ENCODE measurements at regions not wholly inside any gene's neighbourhood (a gene's known extent, or its start where the extent isn't known, plus 50 kb on each side); places are given as distances from the start of the nearest gene placed in this dataset.

DNA sequence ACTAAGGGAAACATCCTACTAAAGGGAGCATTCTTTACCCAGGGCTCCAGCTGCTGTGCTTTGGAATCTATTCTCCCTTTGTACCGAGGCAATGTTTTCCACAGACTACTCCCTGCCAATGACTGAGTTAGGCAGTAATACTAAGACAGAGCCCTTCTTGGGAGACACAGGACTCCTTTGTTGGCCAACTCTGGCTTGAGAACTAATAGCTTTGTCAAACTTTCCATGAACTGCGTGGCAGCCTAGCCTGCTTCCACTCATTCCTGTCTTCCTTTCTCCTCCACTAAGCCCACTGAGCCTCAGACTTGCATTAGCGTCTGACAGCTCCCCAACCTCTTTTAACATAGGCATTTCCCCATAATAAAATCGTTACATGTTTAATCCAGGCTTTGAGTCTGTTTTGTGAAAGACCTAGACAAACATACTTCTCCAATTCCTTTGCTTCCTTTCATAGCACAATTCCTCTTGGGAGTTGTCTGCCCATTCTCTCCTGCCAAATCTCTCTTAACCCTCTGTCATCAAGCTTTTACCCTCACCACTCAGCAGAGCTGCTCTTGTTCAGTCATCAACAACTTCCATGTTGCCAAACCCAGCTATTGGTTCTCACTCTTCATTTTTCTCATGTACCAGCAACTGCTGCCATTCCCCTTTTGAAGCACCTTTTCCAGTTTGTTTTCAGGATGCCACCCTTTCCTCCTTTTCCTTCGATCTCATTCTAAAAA lies 300.3 kb upstream of the IGFBP7 start:
- no peaks in the 10 kb centered on the region for H3K4me1 ChIP-seq
- no peaks in the 10 kb centered on the region for H3K9me3 ChIP-seq
- WGBS, 5 donors: 63 to 72% (median 69%) methylated on average over 5 of the region's 5 CpGs
- intact Hi-C loops (cut with DNase I; ENCODE audit: low total_unique reads): no loop called here
- H3K27me3 ChIP-seq (replicated peaks in 1 of 7): peaks cover 0 to 5% (median 0%) of the 10 kb centered on the region in 7 donors
- no peak for DNase-seq
- TF ChIP-seq, protein P1, sequence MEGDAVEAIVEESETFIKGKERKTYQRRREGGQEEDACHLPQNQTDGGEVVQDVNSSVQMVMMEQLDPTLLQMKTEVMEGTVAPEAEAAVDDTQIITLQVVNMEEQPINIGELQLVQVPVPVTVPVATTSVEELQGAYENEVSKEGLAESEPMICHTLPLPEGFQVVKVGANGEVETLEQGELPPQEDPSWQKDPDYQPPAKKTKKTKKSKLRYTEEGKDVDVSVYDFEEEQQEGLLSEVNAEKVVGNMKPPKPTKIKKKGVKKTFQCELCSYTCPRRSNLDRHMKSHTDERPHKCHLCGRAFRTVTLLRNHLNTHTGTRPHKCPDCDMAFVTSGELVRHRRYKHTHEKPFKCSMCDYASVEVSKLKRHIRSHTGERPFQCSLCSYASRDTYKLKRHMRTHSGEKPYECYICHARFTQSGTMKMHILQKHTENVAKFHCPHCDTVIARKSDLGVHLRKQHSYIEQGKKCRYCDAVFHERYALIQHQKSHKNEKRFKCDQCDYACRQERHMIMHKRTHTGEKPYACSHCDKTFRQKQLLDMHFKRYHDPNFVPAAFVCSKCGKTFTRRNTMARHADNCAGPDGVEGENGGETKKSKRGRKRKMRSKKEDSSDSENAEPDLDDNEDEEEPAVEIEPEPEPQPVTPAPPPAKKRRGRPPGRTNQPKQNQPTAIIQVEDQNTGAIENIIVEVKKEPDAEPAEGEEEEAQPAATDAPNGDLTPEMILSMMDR (IDR thresholded peaks at IDR 0.05 in 8 of 11, conservative IDR thresholded peaks at IDR 0.05 in 3 of 11): no peak
- no peak for TF ChIP-seq POLR2AphosphoS5 (IDR thresholded peaks at IDR 0.05)
- H3K4me3 ChIP-seq: no peak overlapping the region
- no peaks in the 10 kb centered on the region for H3K36me3 ChIP-seq
- H3K27ac ChIP-seq: no peak overlapping the region

DNA sequence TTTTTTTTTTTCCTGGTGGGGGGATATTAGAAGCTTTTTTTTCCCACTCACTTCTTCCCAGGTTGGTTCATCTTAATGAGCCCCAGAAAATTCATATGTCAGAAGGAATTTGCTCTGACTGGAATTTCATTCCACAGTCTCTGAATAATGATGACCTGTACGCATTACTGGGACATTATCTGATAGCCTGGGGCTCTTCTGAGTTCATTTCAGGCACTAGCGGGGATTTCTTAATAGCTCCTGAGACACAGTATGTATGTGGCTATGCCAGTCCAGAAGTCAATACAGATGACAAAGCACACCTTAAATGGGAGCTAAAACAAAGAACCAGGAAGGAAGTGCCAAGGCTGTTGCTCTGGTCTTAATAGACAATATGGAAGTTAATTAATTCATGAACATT lies 295.2 kb upstream of the IGFBP7 start:
- no peaks in the 10 kb centered on the region for H3K36me3 ChIP-seq
- H3K27me3 ChIP-seq (replicated peaks in 1 of 7): peaks cover 0 to 5% (median 0%) of the 10 kb centered on the region in 7 donors
- no peak overlapping the region for H3K27ac ChIP-seq
- intact Hi-C loops (cut with DNase I; ENCODE audit: low total_unique reads): no loop called here
- 58 to 84% (median 73%) methylated on average over 2 of the region's 2 CpGs for WGBS, 5 donors
- no peak overlapping the region for H3K4me3 ChIP-seq
- peaks cover 0 to 6% (median 0%) of the 10 kb centered on the region in 8 donors for H3K9me3 ChIP-seq
- no peak for DNase-seq
- H3K4me1 ChIP-seq: no peaks in the 10 kb centered on the region
- TF ChIP-seq POLR2A (IDR thresholded peaks at IDR 0.05) (no peak), POLR2AphosphoS5 (IDR thresholded peaks at IDR 0.05) (no peak)
- TF ChIP-seq, protein P1 (IDR thresholded peaks at IDR 0.05 in 8 of 11, conservative IDR thresholded peaks at IDR 0.05 in 3 of 11): no peak

DNA sequence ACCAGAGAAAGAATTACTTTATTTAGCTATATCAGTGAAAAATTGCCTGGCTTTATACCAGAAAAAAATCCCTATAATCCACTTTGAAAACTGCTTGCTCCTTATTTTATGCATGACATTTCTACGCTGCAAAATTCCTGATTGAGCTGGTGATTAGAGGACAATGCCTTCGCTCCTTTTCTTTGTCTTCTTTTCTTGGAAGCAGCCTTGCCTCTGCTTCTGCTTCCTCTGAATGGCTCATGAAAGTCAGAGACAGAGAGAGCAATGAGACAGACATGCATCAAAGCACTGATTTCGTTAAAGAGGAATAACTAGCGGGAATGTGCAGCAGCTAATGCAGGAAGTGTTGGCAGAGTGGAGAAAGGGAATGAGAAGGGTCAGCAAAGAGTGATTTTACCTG lies 294.3 kb upstream of the IGFBP7 start:
- Histone ChIP-seq H3K36me3 (no peaks in the 10 kb centered on the region), H3K4me1 (no peaks in the 10 kb centered on the region), H3K9me3 (peaks cover 0 to 6% (median 0%) of the 10 kb centered on the region in 8 donors), H3K27me3 (replicated peaks in 1 of 7) (peaks cover 0 to 2% (median 0%) of the 10 kb centered on the region in 7 donors), H3K27ac (no peak overlapping the region), H3K4me3 (no peak overlapping the region)
- intact Hi-C loops (cut with DNase I; ENCODE audit: low total_unique reads): no loop called here
- TF ChIP-seq POLR2A (IDR thresholded peaks at IDR 0.05) (no peak), POLR2AphosphoS5 (IDR thresholded peaks at IDR 0.05) (no peak)
- TF ChIP-seq, protein P1 (IDR thresholded peaks at IDR 0.05 in 8 of 11, conservative IDR thresholded peaks at IDR 0.05 in 3 of 11): no peak
- no peak for DNase-seq
- 46 to 66% (median 59%) methylated on average over 4 of the region's 4 CpGs for WGBS, 5 donors

DNA sequence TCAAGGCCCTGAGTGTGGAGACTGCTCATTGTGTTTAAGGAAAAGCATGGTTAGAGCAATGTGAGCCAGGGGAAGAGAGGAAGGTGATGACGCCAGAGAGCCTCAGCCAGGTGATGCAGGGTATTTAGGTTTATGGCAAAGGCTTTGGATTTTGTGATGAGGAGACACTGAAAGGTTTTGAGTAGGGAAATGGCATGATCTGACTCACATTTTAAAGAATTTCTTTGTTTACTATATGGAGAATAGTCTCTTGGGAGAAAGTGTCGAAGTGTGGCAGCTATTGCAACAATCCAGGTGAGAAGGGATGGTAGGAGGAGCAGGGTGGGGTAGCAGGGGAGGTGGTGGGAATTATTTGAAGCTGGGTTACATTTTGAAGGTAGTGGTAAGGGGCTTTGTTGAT lies 293.4 kb upstream of the IGFBP7 start:
- H3K27me3 ChIP-seq (replicated peaks in 1 of 7): no peaks in the 10 kb centered on the region
- TF ChIP-seq POLR2A (IDR thresholded peaks at IDR 0.05) (no peak), POLR2AphosphoS5 (IDR thresholded peaks at IDR 0.05) (no peak)
- TF ChIP-seq, protein P1 (IDR thresholded peaks at IDR 0.05 in 8 of 11, conservative IDR thresholded peaks at IDR 0.05 in 3 of 11): no peak
- H3K27ac ChIP-seq: no peak overlapping the region
- DNase-seq: no peak
- no peaks in the 10 kb centered on the region for H3K4me1 ChIP-seq
- H3K9me3 ChIP-seq: peaks cover 0 to 6% (median 0%) of the 10 kb centered on the region in 8 donors
- intact Hi-C loops (cut with DNase I; ENCODE audit: low total_unique reads): no loop called here
- H3K4me3 ChIP-seq: no peak overlapping the region
- 77 to 88% (median 83%) methylated on average over 2 of the region's 2 CpGs for WGBS, 5 donors
- H3K36me3 ChIP-seq: no peaks in the 10 kb centered on the region

Measured in spleen (tissue), 11 donors.